K562 (cell line): ENCODE measurements at regions not wholly inside any gene's neighbourhood (a gene's known extent, or its start where the extent isn't known, plus 50 kb on each side); places are given as distances from the start of the nearest gene placed in this dataset.

Experiments
- ATAC-seq: fragments of 200-7000 bp; cut with Tn5 transposase; 3 replicates; pipeline ENCODE4 v1.9.1; 2020; ENCODE audit warnings: moderate library complexity
- BruUV-seq: library from RNA; stranded (reverse); fragments of 400-500 nt; replicated peaks from 2 replicates; lab custom pipeline; 2021; lab: Mats Ljungman, UMichigan
- CTCF ChIA-PET: fragments of 300-600 bp; formaldehyde crosslinking; extraction: SDS; loops from one replicate; lab custom pipeline; 2021; ENCODE audit warnings: low intra/inter-chr PET ratio; lab: Yijun Ruan, JAX
- POLR2A ChIA-PET: fragments of 300-600, 350-650 bp; sonication (Branson Sonifier 250); formaldehyde crosslinking; extraction: SDS; loops from one replicate; lab custom pipeline; 2021; ENCODE audit warnings: antibody characterized with exemption, inconsistent platforms; lab: Yijun Ruan, JAX
- DNase-seq, 4 experiments: peaks; one replicate each; pipeline versions ENCODE4 v3.0.0 to v3.0.0-alpha.2; 2011 to 2018; ENCODE audit warnings: low spot score in 3 of 4, mixed read lengths in 3 of 4; ENCODE audit errors: extremely low read depth in 1 of 4
- FAIRE-seq: peaks from 2 replicates; lab custom pipeline; 2011; peaks lifted over from hg19 to GRCh38; lab: Jason Lieb, UNC
- H2AFZ ChIP-seq: 2 replicates; pipeline ENCODE4 v1.6.0; 2011; ENCODE audit warnings: low read depth, low read length, control low read depth, inconsistent platforms
- H3K27ac ChIP-seq: fragments of 200-600 bp; 3 replicates; pipeline ENCODE4 v1.8.0; 2011; ENCODE audit warnings: low read depth, mild to moderate bottlenecking, control low read depth, inconsistent platforms, low read length, moderate library complexity, mixed read lengths; ENCODE audit errors: extremely low read depth
- H3K27me3 ChIP-seq, 2 experiments: fragments of 300-600 bp in 1 of 2; 2 replicates in 1 of 2; 3 replicates in 1 of 2; pipeline versions ENCODE4 v1.6.0 to v1.8.0; 2011; ENCODE audit warnings: inconsistent platforms in 2 of 2, low read length in 2 of 2, mild to moderate bottlenecking in 1 of 2, mixed read lengths in 1 of 2, moderate library complexity in 1 of 2; ENCODE audit not compliant: control insufficient read depth in 2 of 2, insufficient read depth in 2 of 2
- H3K36me3 ChIP-seq: fragments of 300-600 bp; 3 replicates; pipeline ENCODE4 v1.8.0; 2011; ENCODE audit warnings: mild to moderate bottlenecking, low read length, inconsistent platforms; ENCODE audit not compliant: control insufficient read depth, insufficient read depth
- H3K4me1 ChIP-seq, 2 experiments: fragments of 200-600 bp in 1 of 2; replicated peaks in 1 of 2; 2 replicates in 1 of 2; 3 replicates in 1 of 2; pipeline versions ENCODE4 v1.5.1 to v1.8.0; 2011; ENCODE audit warnings: inconsistent platforms in 2 of 2, low read length in 2 of 2, mild to moderate bottlenecking in 1 of 2, mixed read lengths in 1 of 2, moderate library complexity in 1 of 2; ENCODE audit not compliant: control insufficient read depth in 2 of 2, insufficient read depth in 2 of 2
- H3K4me2 ChIP-seq: 2 replicates; pipeline ENCODE4 v1.6.1; 2011; ENCODE audit warnings: low read length, control low read depth, inconsistent platforms, mixed read lengths; ENCODE audit not compliant: insufficient read depth
- H3K4me3 ChIP-seq: fragments of 200-600 bp; sonication (generic), shearing (Covaris generic); 2 replicates; pipeline ENCODE4 v1.5.1; 2016; ENCODE audit warnings: control low read depth, inconsistent platforms
- H3K79me2 ChIP-seq: fragments of 200-600 bp; 3 replicates; pipeline ENCODE4 v1.8.0; 2011; ENCODE audit warnings: low read length, inconsistent platforms; ENCODE audit not compliant: control insufficient read depth, insufficient read depth
- H3K9ac ChIP-seq, 2 experiments: 2 replicates each; pipeline versions ENCODE4 v1.6.0 to v1.6.1; 2011; ENCODE audit warnings: low read depth in 2 of 2, low read length in 2 of 2, control low read depth in 1 of 2, inconsistent platforms in 1 of 2, mild to moderate bottlenecking in 1 of 2, mixed read lengths in 1 of 2; ENCODE audit not compliant: insufficient read depth in 1 of 2
- H3K9me1 ChIP-seq: one replicate; pipeline ENCODE4 v1.6.0; 2011; ENCODE audit warnings: inconsistent platforms, mild to moderate bottlenecking, low read length, moderate library complexity; ENCODE audit not compliant: control insufficient read depth, insufficient read depth
- H3K9me3 ChIP-seq: replicated peaks from 2 replicates; pipeline ENCODE4 v1.5.1; 2011; ENCODE audit warnings: low read depth, low read length, inconsistent platforms; ENCODE audit not compliant: control insufficient read depth, insufficient read depth
- H4K20me1 ChIP-seq: replicated peaks from 2 replicates; pipeline ENCODE4 v1.6.1; 2011; ENCODE audit warnings: low read length, inconsistent platforms, mixed read lengths; ENCODE audit not compliant: control insufficient read depth, insufficient read depth
- BRCA1 ChIP-seq, 2 experiments: fragments of 450-650 bp in 1 of 2; sonication (generic) in 1 of 2; formaldehyde crosslinking in 1 of 2; IDR thresholded peaks; 2 replicates each; pipeline versions ENCODE4 v1.5.0 to v1.6.1; 2017 to 2020; ENCODE audit warnings: mild to moderate bottlenecking in 1 of 2, missing genetic modification reagents in 1 of 2
- DLX4 ChIP-seq: fragments of 250-450 bp; sonication (Bioruptor Pico); IDR thresholded peaks from 2 replicates; pipeline ENCODE4 v1.6.1; 2021; ENCODE audit warnings: mild to moderate bottlenecking
- FOXK1 ChIP-seq: sonication (generic); formaldehyde crosslinking; IDR thresholded peaks from 2 replicates; pipeline ENCODE4 v1.8.0; 2022; ENCODE audit warnings: missing genetic modification reagents, mild to moderate bottlenecking, borderline replicate concordance
- IRF2 ChIP-seq: sonication (generic); formaldehyde crosslinking; IDR thresholded peaks from 2 replicates; pipeline ENCODE4 v1.8.1; 2022; ENCODE audit warnings: mild to moderate bottlenecking, missing genetic modification reagents
- MYNN ChIP-seq, 2 experiments: sonication (generic); formaldehyde crosslinking in 1 of 2; IDR thresholded peaks; 2 replicates each; pipeline versions ENCODE4 v1.5.0 to v1.6.1; 2016 to 2020; ENCODE audit warnings: antibody characterized with exemption in 1 of 2, missing genetic modification reagents in 1 of 2
- TEAD4 ChIP-seq, 2 experiments: sonication (generic) in 1 of 2; formaldehyde crosslinking in 1 of 2; IDR thresholded peaks; 2 replicates each; pipeline versions ENCODE4 v1.6.1 to v1.8.0; 2012 to 2022; ENCODE audit warnings: borderline replicate concordance in 1 of 2, inconsistent platforms in 1 of 2, low read length in 1 of 2, mild to moderate bottlenecking in 1 of 2, missing genetic modification reagents in 1 of 2
- TFAM ChIP-seq: fragments of 250-450 bp; sonication (Bioruptor Pico); conservative IDR thresholded peaks from 2 replicates; pipeline ENCODE4 v1.5.0; 2021; ENCODE audit warnings: mild to moderate bottlenecking, moderate library complexity
- TSC22D4 ChIP-seq: fragments of 450-650 bp; IDR thresholded peaks from 2 replicates; pipeline ENCODE4 v1.6.1; 2016; ENCODE audit warnings: missing genetic modification characterization, missing biosample characterization, control low read depth
- XRCC4 ChIP-seq: IDR thresholded peaks from one replicate; pipeline ENCODE4 v1.6.1; 2011; ENCODE audit not compliant: insufficient read depth, insufficient read length; ENCODE audit errors: extremely low read depth
- ZNF639 ChIP-seq, 2 experiments: fragments of 200-800 bp in 1 of 2; sonication (Bioruptor generic) in 1 of 2; sonication (generic) in 1 of 2; formaldehyde crosslinking in 1 of 2; IDR thresholded peaks in 1 of 2; conservative IDR thresholded peaks in 1 of 2; 2 replicates each; pipeline versions ENCODE4 v1.5.0 to v1.6.1; 2016 to 2020; ENCODE audit warnings: missing compliant biosample characterization in 1 of 2, missing genetic modification characterization in 1 of 2, missing genetic modification reagents in 1 of 2
- WGBS: fragments of 100-300 bp; shearing (Covaris generic); methylation state at CpG from one replicate; pipeline ENCODE4 v1.1.6; 2016; ENCODE audit warnings: low coverage, mixed read lengths; ENCODE audit not compliant: insufficient coverage; ENCODE audit errors: missing lambda C conversion rate; 5-methylcytosine and 5-hydroxymethylcytosine counted together
- in situ Hi-C: fragments of 300-500 bp; cut with MboI; formaldehyde crosslinking; loops from 4 replicates; pipeline ENCODE4 v1.15.0; 2018; ENCODE audit warnings: inconsistent platforms, mixed read lengths
- intact Hi-C: fragments of 100-400 bp; cut with micrococcal nuclease; formaldehyde crosslinking; loops from 2 replicates; pipeline ENCODE4 v1.14.2; 2022
- TF ChIP-seq, protein P1 (sequence below): fragments of 450-650 bp; IDR thresholded peaks from 2 replicates; pipeline ENCODE4 v1.6.1; 2017; ENCODE audit warnings: antibody characterized with exemption, mild to moderate bottlenecking
- TF ChIP-seq, protein P2 (sequence below): fragments of 450-650 bp; formaldehyde crosslinking; IDR thresholded peaks from 2 replicates; pipeline ENCODE4 v1.4.0; 2020; ENCODE audit warnings: mild to moderate bottlenecking, mixed read lengths

- H3K4me3 ChIP-seq, result no peak overlapping the region
- H3K4me1 ChIP-seq, result no peaks in the 10 kb centered on the region
- ATAC-seq (no peak), DNase-seq (no peak), FAIRE-seq (no peak)
- H3K9ac ChIP-seq, result no peak overlapping the region
- no peaks in the 10 kb centered on the region for H3K36me3 ChIP-seq
- in situ Hi-C loops, result no loop called here
- no peaks in the 10 kb centered on the region for H4K20me1 ChIP-seq
- no peak overlapping the region for H3K27ac ChIP-seq
- ChIA-PET CTCF (interaction anchor here (0.6 kb wide), 1 partner anchor 17 kb away, joined by 3 read pairs; no protein-coding TSS in a partner anchor), POLR2A (no interaction called here)
- no peak overlapping the region for H3K4me2 ChIP-seq
- H3K79me2 ChIP-seq, result no peaks in the 10 kb centered on the region
- intact Hi-C loops, result no loop called here
- H3K27me3 ChIP-seq, result no peaks in the 10 kb centered on the region
- no peaks in the 10 kb centered on the region for H3K9me3 ChIP-seq
- no TSS peak for BruUV-seq
- H3K9me1 ChIP-seq, result no peaks in the 10 kb centered on the region
- WGBS, result 0% methylated on average over 2 of the region's 2 CpGs
- H2AFZ ChIP-seq, result no peak overlapping the region
- no peak for TF ChIP-seq MYNN (IDR thresholded peaks at IDR 0.05)
- no peak for TF ChIP-seq MYNN (CRISPR knock-in tag; IDR thresholded peaks at IDR 0.05)
- no peak for TF ChIP-seq XRCC4
- TF ChIP-seq TEAD4 (IDR thresholded peaks at IDR 0.05; ENCODE audit: low read length), result no peak
- TF ChIP-seq TEAD4 (CRISPR knock-in tag; IDR thresholded peaks at IDR 0.05; ENCODE audit: borderline replicate concordance), result no peak
- no peak for TF ChIP-seq DLX4 (CRISPR knock-in tag)
- no peak for TF ChIP-seq BRCA1 (IDR thresholded peaks at IDR 0.05)
- TF ChIP-seq BRCA1 (CRISPR knock-in tag; IDR thresholded peaks at IDR 0.05), result no peak
- TF ChIP-seq, protein P1, sequence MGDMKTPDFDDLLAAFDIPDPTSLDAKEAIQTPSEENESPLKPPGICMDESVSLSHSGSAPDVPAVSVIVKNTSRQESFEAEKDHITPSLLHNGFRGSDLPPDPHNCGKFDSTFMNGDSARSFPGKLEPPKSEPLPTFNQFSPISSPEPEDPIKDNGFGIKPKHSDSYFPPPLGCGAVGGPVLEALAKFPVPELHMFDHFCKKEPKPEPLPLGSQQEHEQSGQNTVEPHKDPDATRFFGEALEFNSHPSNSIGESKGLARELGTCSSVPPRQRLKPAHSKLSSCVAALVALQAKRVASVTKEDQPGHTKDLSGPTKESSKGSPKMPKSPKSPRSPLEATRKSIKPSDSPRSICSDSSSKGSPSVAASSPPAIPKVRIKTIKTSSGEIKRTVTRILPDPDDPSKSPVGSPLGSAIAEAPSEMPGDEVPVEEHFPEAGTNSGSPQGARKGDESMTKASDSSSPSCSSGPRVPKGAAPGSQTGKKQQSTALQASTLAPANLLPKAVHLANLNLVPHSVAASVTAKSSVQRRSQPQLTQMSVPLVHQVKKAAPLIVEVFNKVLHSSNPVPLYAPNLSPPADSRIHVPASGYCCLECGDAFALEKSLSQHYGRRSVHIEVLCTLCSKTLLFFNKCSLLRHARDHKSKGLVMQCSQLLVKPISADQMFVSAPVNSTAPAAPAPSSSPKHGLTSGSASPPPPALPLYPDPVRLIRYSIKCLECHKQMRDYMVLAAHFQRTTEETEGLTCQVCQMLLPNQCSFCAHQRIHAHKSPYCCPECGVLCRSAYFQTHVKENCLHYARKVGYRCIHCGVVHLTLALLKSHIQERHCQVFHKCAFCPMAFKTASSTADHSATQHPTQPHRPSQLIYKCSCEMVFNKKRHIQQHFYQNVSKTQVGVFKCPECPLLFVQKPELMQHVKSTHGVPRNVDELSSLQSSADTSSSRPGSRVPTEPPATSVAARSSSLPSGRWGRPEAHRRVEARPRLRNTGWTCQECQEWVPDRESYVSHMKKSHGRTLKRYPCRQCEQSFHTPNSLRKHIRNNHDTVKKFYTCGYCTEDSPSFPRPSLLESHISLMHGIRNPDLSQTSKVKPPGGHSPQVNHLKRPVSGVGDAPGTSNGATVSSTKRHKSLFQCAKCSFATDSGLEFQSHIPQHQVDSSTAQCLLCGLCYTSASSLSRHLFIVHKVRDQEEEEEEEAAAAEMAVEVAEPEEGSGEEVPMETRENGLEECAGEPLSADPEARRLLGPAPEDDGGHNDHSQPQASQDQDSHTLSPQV, result no peak
- TF ChIP-seq FOXK1 (CRISPR knock-in tag), result no peak
- no peak for TF ChIP-seq IRF2 (CRISPR knock-in tag)
- no peak for TF ChIP-seq ZNF639 (CRISPR knock-in tag; conservative IDR thresholded peaks at IDR 0.05 in 1 of 2, IDR thresholded peaks at IDR 0.05 in 1 of 2)
- TF ChIP-seq, protein P2, sequence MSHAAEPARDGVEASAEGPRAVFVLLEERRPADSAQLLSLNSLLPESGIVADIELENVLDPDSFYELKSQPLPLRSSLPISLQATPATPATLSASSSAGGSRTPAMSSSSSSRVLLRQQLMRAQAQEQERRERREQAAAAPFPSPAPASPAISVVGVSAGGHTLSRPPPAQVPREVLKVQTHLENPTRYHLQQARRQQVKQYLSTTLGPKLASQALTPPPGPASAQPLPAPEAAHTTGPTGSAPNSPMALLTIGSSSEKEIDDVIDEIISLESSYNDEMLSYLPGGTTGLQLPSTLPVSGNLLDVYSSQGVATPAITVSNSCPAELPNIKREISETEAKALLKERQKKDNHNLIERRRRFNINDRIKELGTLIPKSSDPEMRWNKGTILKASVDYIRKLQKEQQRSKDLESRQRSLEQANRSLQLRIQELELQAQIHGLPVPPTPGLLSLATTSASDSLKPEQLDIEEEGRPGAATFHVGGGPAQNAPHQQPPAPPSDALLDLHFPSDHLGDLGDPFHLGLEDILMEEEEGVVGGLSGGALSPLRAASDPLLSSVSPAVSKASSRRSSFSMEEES (CRISPR knock-in tag), result no peak
- TF ChIP-seq TSC22D4, result no peak
- TF ChIP-seq TFAM (CRISPR knock-in tag), result no peak
Measured at GRCh38 chr5:39854771-39855410, 430.1 kb upstream of the DAB2 start.
